H9 (cell line): ENCODE measurements at regions not wholly inside any gene's neighbourhood (a gene's known extent, or its start where the extent isn't known, plus 50 kb on each side); places are given as distances from the start of the nearest gene placed in this dataset.

Source experiments
- DNase-seq: peaks from one replicate; pipeline ENCODE4 v3.0.0-alpha.2; 2017
- H2AFZ ChIP-seq: one replicate; pipeline ENCODE4 v1.6.1; 2013; ENCODE audit warnings: mild to moderate bottlenecking, low read length, control low read depth, moderate library complexity
- H2AK5ac ChIP-seq: 2 replicates; pipeline ENCODE4 v1.6.1; 2013; ENCODE audit warnings: low read length, control low read depth, mixed read lengths; ENCODE audit not compliant: insufficient read length
- H2BK120ac ChIP-seq: one replicate; pipeline ENCODE4 v1.6.1; 2013; ENCODE audit warnings: low read depth, mild to moderate bottlenecking, low read length, control low read depth, inconsistent platforms; ENCODE audit not compliant: poor library complexity, severe bottlenecking
- H2BK12ac ChIP-seq: 2 replicates; pipeline ENCODE4 v1.6.1; 2013; ENCODE audit warnings: low read length, control low read depth, mixed read lengths, low read depth; ENCODE audit not compliant: insufficient read length
- H2BK15ac ChIP-seq: 2 replicates; pipeline ENCODE4 v1.6.1; 2013; ENCODE audit warnings: low read depth, low read length, control low read depth
- H2BK20ac ChIP-seq: one replicate; pipeline ENCODE4 v1.6.1; 2013; ENCODE audit warnings: low read depth, mild to moderate bottlenecking, low read length, control low read depth, inconsistent platforms; ENCODE audit not compliant: poor library complexity, severe bottlenecking
- H2BK5ac ChIP-seq: 2 replicates; pipeline ENCODE4 v1.6.1; 2013; ENCODE audit warnings: low read length, control low read depth, mixed read lengths; ENCODE audit not compliant: insufficient read length
- H3K14ac ChIP-seq: 2 replicates; pipeline ENCODE4 v1.6.1; 2013; ENCODE audit warnings: low read length, control low read depth; ENCODE audit not compliant: insufficient read depth
- H3K18ac ChIP-seq: 2 replicates; pipeline ENCODE4 v1.6.1; 2013; ENCODE audit warnings: low read depth, mild to moderate bottlenecking, mixed read lengths, low read length, control low read depth; ENCODE audit not compliant: insufficient read length
- H3K23ac ChIP-seq: 2 replicates; pipeline ENCODE4 v1.6.1; 2013; ENCODE audit warnings: low read length, control low read depth, mixed read lengths, low read depth; ENCODE audit not compliant: insufficient read length
- H3K23me2 ChIP-seq: 2 replicates; pipeline ENCODE4 v1.6.1; 2013; ENCODE audit warnings: low read depth, mild to moderate bottlenecking, mixed read lengths, low read length, control low read depth; ENCODE audit not compliant: insufficient read length, poor library complexity, severe bottlenecking
- H3K27ac ChIP-seq: 2 replicates; pipeline ENCODE4 v1.5.1; 2013; ENCODE audit warnings: low read length, control low read depth, mixed read lengths, low read depth; ENCODE audit not compliant: insufficient read length
- H3K27me3 ChIP-seq: 2 replicates; pipeline ENCODE4 v1.6.1; 2013; ENCODE audit warnings: low read length, control low read depth, inconsistent platforms; ENCODE audit not compliant: insufficient read depth
- H3K4ac ChIP-seq: 2 replicates; pipeline ENCODE4 v1.6.1; 2013; ENCODE audit warnings: low read depth, mild to moderate bottlenecking, control low read depth, inconsistent platforms, low read length, moderate library complexity
- H3K4me1 ChIP-seq: 2 replicates; pipeline ENCODE4 v1.6.1; 2013; ENCODE audit warnings: low read length, control low read depth, inconsistent platforms; ENCODE audit not compliant: insufficient read depth
- H3K4me2 ChIP-seq: 2 replicates; pipeline ENCODE4 v1.6.1; 2013; ENCODE audit warnings: low read length, control low read depth, mixed read lengths; ENCODE audit not compliant: insufficient read length, insufficient read depth
- H3K56ac ChIP-seq: 2 replicates; pipeline ENCODE4 v1.6.1; 2013; ENCODE audit warnings: low read depth, mild to moderate bottlenecking, mixed read lengths, low read length, control low read depth; ENCODE audit not compliant: insufficient read length
- H3K79me1 ChIP-seq: 2 replicates; pipeline ENCODE4 v1.6.1; 2013; ENCODE audit warnings: low read depth, mild to moderate bottlenecking, moderate library complexity, low read length, control low read depth, inconsistent platforms; ENCODE audit not compliant: insufficient read depth, poor library complexity, severe bottlenecking
- H3K79me2 ChIP-seq: 2 replicates; pipeline ENCODE4 v1.6.1; 2013; ENCODE audit warnings: low read length, control low read depth, inconsistent platforms; ENCODE audit not compliant: insufficient read depth
- H3K9ac ChIP-seq: 2 replicates; pipeline ENCODE4 v1.6.1; 2013; ENCODE audit warnings: low read length, control low read depth, mixed read lengths; ENCODE audit not compliant: insufficient read length; ENCODE audit errors: extremely low read depth
- H3K9me3 ChIP-seq: one replicate; pipeline ENCODE4 v1.6.1; 2013; ENCODE audit warnings: low read depth, low read length, inconsistent platforms; ENCODE audit not compliant: control insufficient read depth
- H3T11ph ChIP-seq: one replicate; pipeline ENCODE4 v1.6.1; 2013; ENCODE audit warnings: mild to moderate bottlenecking, low read length, control low read depth, inconsistent platforms
- H4K20me1 ChIP-seq: one replicate; pipeline ENCODE4 v1.6.1; 2013; ENCODE audit not compliant: control insufficient read depth, insufficient read length, insufficient read depth
- H4K5ac ChIP-seq: 2 replicates; pipeline ENCODE4 v1.6.1; 2013; ENCODE audit warnings: low read depth, mild to moderate bottlenecking, mixed read lengths, low read length, control low read depth; ENCODE audit not compliant: insufficient read length
- H4K8ac ChIP-seq: replicated peaks from 2 replicates; pipeline ENCODE4 v1.6.1; 2013; ENCODE audit warnings: low read length, control low read depth, mixed read lengths, low read depth; ENCODE audit not compliant: insufficient read length
- H4K91ac ChIP-seq: 2 replicates; pipeline ENCODE4 v1.6.1; 2013; ENCODE audit warnings: low read depth, mild to moderate bottlenecking, moderate library complexity, mixed read lengths, low read length, control low read depth; ENCODE audit not compliant: insufficient read length
- H3K27ac Mint-ChIP-seq, 3 experiments: 2 replicates in 2 of 3; 3 replicates in 1 of 3; pipeline ENCODE4 v1.8.0; 2020 to 2021; ENCODE audit warnings: mixed read lengths in 3 of 3, mild to moderate bottlenecking in 1 of 3, moderate library complexity in 1 of 3
- H3K27me3 Mint-ChIP-seq: 2 replicates; pipeline ENCODE4 v1.8.0; 2021; ENCODE audit warnings: low read depth, mild to moderate bottlenecking, moderate library complexity, mixed read lengths
- H3K36me3 Mint-ChIP-seq, 3 experiments: 2 replicates in 2 of 3; 3 replicates in 1 of 3; pipeline ENCODE4 v1.8.0; 2020 to 2021; ENCODE audit warnings: low read depth in 3 of 3, mixed read lengths in 3 of 3; ENCODE audit not compliant: insufficient read depth in 1 of 3
- H3K4me1 Mint-ChIP-seq, 2 experiments: 2 replicates each; pipeline ENCODE4 v1.8.0; 2020; ENCODE audit warnings: mixed read lengths in 2 of 2
- H3K4me3 Mint-ChIP-seq, 2 experiments: 2 replicates in 1 of 2; 3 replicates in 1 of 2; pipeline ENCODE4 v1.8.0; 2020 to 2021; ENCODE audit warnings: mild to moderate bottlenecking in 2 of 2, mixed read lengths in 2 of 2, moderate library complexity in 1 of 2
- H3K9me3 Mint-ChIP-seq, 2 experiments: 2 replicates in 1 of 2; 3 replicates in 1 of 2; pipeline ENCODE4 v1.8.0; 2020; ENCODE audit warnings: mild to moderate bottlenecking in 2 of 2, mixed read lengths in 2 of 2, moderate library complexity in 1 of 2
- WGBS: extraction: QIAGEN DNeasy Blood & Tissue Kit; methylation state at CpG from one replicate; pipeline ENCODE4 v1.1.7; 2013; ENCODE audit warnings: missing lambda C conversion rate, low lambda C conversion rate, mixed read lengths; ENCODE audit not compliant: insufficient read length; ENCODE audit errors: extremely low coverage; 5-methylcytosine and 5-hydroxymethylcytosine counted together
- TF ChIP-seq, protein P1 (sequence below): fragments of 200-600 bp; sonication (generic); conservative IDR thresholded peaks from 3 replicates; pipeline ENCODE4 v1.8.0; 2021; ENCODE audit warnings: antibody characterized with exemption, mild to moderate bottlenecking

DNA sequence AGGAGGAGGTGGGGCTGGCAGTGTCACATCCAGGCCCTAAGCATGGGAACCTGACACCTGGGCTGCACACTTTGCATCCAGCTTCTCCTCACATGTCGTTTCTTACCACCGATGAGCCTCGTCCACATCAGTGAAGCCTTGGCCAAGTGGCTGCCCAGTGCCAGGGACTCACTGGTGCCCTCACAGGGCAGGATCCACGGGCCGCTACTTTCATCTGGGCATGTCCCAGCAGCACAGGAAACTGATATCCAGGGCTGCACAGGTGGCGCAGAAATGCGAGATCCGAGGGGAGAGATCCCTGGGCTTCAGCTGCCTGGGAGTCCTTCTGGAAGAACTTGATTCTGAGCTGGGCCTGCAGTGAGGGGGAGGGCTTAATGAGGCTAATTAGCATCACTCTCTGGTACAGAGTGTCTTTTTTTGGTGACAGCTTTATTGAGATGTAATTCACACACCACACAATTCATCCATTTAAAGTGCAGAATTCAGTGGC lies 291.6 kb upstream of the HDAC4 start:
- no peak overlapping the region for H3K4me3 Mint-ChIP-seq
- H3K23ac ChIP-seq: no peak overlapping the region
- no peak overlapping the region for H2AFZ ChIP-seq
- H3K4ac ChIP-seq: no peak overlapping the region
- H2BK5ac ChIP-seq: no peak overlapping the region
- no peak overlapping the region for H4K5ac ChIP-seq
- no peaks in the 10 kb centered on the region for H3K27me3 ChIP-seq
- H3K79me1 ChIP-seq: no peaks in the 10 kb centered on the region
- peaks cover 17 to 28% of the 10 kb centered on the region in 2 experiments for H3K4me1 Mint-ChIP-seq
- no peak overlapping the region for H4K8ac ChIP-seq
- H3K18ac ChIP-seq: no peak overlapping the region
- H3K4me2 ChIP-seq: no peak overlapping the region
- H3K9ac ChIP-seq: no peak overlapping the region
- no peaks in the 10 kb centered on the region for H3K36me3 Mint-ChIP-seq
- H2AK5ac ChIP-seq: no peak overlapping the region
- no peaks in the 10 kb centered on the region; a peak in 1 of 5 replicates for H3K9me3 Mint-ChIP-seq
- no peak overlapping the region for H3K56ac ChIP-seq
- no peak overlapping the region; a peak in 1 of 7 replicates for H3K27ac Mint-ChIP-seq
- no peak overlapping the region for H4K91ac ChIP-seq
- H3K23me2 ChIP-seq: no peaks in the 10 kb centered on the region
- no peaks in the 10 kb centered on the region for H3K4me1 ChIP-seq
- H3K14ac ChIP-seq: no peak overlapping the region
- no peak overlapping the region for H2BK20ac ChIP-seq
- no peak overlapping the region for H2BK15ac ChIP-seq
- no peak overlapping the region for H2BK12ac ChIP-seq
- H3K27ac ChIP-seq: no peak overlapping the region
- no peaks in the 10 kb centered on the region; the same call in none of the 2 replicates for H3K27me3 Mint-ChIP-seq
- DNase-seq: no peak
- H3K79me2 ChIP-seq: no peaks in the 10 kb centered on the region
- TF ChIP-seq, protein P1, sequence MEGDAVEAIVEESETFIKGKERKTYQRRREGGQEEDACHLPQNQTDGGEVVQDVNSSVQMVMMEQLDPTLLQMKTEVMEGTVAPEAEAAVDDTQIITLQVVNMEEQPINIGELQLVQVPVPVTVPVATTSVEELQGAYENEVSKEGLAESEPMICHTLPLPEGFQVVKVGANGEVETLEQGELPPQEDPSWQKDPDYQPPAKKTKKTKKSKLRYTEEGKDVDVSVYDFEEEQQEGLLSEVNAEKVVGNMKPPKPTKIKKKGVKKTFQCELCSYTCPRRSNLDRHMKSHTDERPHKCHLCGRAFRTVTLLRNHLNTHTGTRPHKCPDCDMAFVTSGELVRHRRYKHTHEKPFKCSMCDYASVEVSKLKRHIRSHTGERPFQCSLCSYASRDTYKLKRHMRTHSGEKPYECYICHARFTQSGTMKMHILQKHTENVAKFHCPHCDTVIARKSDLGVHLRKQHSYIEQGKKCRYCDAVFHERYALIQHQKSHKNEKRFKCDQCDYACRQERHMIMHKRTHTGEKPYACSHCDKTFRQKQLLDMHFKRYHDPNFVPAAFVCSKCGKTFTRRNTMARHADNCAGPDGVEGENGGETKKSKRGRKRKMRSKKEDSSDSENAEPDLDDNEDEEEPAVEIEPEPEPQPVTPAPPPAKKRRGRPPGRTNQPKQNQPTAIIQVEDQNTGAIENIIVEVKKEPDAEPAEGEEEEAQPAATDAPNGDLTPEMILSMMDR: no peak
- no peaks in the 10 kb centered on the region for H4K20me1 ChIP-seq
- H3T11ph ChIP-seq: no peak overlapping the region
- no peak overlapping the region for H2BK120ac ChIP-seq
- no CpG with 5 or more reads among the region's 8 CpGs for WGBS
- H3K9me3 ChIP-seq: no peaks in the 10 kb centered on the region
